ENCODE measurements at regions not wholly inside any gene's neighbourhood (a gene's known extent, or its start where the extent isn't known, plus 50 kb on each side); places are given as distances from the start of the nearest gene placed in this dataset.

DNA sequence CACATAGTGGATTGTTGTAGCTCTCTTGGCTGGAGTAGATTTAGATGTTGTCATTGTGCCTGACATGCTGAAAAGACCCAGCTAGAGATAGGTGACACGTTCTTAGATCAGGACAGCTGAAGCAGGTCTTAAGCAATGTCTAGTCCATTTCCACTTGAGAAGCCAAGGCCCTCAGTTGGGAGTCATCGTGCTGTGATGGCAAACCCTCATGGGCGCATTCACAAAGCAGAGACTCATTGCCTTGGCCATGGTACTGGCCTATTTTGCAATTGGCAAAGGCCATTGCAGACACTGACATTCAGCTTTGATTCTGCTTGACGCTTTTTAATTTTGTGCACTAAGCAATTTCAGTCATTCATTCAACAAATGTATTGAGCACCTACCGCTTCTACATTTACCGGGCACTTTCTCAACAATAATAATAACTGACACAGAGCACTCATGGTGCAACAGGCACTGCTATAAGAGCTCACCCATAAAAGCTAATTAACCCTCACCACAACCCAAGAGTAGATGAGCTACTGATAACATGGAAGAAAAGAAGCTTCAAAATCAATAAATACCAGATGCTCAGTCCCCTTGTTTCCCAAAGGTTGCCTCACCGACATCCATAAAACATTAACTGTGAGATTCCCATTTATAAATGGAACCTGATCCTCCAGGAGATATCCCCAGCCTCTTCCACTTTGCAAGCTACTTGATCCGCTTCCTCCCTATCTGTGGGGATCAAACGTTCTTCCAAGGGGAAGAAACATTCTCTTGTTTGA lies 200.1 kb downstream of the TLE3 start:
- DNase-seq (ENCODE audit: low read depth) = no peak

DNA sequence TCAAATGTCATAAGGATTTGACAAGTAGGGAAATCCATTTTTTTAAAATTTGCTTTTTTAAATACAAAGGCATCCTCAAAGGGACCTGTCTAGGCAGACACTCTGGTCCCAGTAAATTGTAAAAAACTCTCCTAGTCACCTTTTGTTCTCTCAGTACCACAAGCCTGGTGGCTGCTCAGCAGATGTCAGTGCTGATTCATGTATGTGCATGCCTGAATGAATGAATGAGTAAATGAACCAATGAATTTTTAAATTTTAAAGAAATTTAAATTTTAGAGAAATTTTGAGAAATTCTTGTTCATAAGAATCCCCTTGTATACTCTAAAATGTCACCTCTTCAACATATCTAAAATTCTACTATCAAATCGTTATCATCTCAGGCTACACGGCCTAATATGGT lies 199.5 kb downstream of the TLE3 start:
- DNase-seq (ENCODE audit: low read depth) = no peak

DNA sequence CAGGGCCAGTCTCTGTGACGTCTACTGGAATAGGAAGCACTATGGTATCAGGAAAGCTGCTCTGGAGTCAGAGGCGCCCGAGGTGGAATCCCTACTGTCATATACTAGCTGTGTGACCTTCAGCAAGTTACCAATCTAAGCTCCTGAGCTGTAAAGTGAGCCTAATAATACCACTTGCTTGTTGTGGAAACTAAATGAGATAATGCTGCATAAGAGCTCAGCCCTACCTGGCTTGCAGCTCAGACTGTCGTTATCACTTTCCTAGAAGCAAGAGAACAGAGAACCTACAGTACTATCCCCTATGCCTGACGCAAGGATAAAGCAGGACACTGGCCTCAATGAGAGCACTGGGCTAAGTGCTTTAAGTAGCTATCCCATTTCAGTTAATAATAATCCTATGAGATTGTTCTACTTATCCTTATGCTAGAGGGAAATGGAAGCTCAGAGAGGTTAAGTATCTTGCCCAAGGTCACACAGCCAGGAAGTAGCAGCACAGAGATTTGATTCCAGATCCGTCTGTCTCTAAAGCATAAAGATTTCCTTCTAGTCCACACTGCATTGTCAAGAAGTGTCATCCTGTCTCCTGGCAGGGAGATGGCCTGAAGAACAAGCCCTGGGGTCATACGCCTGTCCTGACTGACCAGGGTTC lies 195.2 kb downstream of the TLE3 start:
- DNase-seq (ENCODE audit: low read depth) = no peak

DNA sequence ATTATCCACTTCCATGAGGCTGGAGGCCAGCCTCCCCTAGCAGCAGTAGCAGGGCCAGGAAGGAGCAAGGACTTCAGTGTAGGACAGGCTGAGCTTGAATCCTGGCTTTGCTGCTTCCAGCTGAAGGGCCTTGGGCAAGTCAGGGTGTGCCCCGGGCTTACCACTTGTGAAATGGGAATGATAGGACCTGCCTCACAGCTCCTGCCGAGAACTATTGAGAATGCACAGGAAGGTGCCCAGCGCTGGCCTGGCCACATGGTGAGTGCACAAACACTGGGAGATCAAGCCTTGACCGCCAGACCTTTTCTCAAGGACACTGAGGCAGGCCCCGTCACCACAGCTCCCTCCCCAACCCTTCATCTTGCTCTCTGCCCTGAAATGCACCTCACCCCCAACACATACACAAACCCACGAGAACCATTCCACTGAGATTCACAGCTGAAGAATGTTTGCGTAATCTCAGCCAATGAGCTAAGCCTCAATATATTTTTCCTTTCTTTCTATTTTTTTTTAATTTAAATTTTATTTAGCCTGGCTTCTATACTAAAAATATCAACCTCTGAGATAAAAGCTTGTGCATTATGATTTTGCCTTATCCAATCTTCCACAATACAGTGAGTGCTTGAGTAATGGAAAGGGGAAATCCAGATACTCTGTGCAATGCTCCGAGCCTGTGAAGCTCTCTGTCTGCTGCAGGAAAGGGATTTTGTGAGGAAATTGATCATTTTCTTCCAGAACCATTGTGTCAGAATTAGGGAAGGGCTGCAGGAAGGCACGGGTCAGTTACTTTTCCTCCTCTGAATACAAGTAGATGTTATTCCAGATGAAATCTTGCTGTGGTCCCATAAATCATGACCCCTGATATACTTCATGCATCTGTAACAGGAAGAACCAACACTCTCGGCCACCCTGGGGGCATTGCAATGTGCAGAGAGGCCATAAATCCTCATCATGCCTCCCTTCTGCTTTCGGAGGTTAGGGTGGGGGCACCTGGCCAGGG lies 193.9 kb downstream of the TLE3 start:
- DNase-seq (ENCODE audit: low read depth) = no peak

DNA sequence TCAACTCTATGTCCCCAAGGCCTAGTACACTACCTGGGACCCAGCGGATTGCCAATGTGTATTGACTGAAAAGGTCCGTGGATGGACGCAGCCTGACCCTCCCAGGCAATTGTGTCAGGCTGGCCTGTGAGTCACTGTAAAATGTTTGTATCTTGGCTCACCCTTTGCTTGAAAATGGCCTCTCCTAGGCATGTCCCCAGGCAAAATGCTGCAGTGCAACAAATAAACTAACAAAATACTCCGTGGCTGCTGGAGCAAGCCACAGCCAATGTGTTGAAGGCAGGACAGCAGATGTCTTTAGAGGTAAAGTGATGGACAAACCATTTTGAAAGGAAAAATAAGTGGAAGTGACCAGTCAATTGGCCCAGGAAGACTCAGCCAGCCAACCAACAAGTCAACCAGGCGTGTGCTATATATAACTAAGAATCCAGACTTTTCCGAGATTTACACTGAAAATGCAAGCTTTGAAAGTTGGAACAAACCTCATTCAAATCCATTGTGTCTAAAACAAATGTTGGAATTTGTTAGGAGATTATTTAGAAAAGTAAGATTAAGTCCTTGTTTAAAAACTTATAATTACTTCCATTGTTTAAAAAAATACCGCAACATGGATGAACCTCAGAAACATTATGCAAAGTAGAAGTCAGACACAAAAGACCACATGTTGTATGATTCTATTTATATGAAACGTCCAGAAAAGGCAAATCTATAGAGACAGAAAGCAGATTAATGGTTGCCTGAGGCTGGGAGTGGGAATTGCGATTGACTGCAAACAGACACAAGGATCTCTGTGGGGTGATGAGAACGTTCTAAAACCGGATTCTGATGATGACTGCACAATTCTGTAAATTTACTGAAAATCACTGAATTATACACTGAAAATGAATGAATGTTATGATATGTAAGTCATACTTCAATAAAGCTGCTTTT lies 191.2 kb downstream of the TLE3 start:
- peak; percentile 45 for DNase-seq (ENCODE audit: low read depth)

DNA sequence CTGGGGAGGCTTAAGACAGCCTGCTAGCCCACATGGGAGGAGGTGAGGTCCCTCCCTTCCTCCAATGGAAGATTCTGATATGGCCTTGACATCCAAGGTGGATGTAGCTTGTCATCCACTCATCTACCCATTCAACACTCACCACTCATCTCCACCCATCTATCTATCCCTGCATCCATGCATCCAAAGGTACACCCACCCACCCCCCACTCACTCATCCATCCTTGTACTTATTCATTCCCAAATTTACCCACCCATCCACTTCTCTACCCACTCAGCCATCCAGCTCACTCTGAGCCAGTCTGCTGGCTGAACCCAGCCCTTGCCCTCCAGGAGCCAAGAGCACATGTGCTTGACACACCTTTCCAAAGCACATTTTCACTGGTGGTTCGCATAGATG lies 189.7 kb downstream of the TLE3 start:
- DNase-seq (ENCODE audit: low read depth) = no peak

DNA sequence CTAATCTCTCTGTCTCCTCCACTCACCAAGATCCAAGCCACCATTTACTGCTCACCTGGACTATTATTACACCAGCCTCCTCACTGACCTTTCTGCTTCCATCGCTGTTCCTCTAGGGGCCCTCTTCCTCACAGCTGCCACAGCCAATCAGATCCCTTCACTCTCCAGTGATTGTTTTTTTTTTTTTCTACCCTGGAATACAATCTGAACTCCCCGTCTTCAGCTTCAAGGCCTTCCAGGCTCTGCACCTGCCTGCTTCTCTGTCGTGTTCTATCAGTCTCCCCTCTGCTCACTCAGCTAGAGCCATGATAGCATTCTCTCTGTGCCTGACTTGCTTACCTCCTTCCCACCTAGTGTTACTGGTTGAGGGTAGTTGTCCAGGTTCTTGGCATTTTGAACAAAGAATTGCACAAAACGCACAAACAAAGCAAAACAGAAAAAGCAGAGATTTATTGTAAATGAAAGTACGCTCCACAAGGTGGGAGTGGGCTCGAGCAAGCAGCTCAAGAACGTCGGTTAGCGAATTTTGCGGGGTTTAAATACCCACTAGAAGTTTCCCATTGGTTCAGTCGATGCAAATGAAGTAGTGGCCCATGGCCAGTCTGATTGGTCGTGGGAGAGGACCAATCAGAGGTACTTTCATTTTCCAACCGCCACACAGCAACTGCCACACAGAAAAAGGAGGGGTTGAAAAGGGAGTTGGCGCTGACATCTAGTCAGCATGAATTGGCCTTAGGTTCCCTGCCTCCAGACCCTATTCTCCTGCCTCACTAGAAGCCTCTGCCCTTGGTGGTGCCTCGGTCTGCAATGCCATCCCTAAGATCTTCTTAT lies 188.9 kb downstream of the TLE3 start:
- DNase-seq (ENCODE audit: low read depth) = peak; percentile 6

DNA sequence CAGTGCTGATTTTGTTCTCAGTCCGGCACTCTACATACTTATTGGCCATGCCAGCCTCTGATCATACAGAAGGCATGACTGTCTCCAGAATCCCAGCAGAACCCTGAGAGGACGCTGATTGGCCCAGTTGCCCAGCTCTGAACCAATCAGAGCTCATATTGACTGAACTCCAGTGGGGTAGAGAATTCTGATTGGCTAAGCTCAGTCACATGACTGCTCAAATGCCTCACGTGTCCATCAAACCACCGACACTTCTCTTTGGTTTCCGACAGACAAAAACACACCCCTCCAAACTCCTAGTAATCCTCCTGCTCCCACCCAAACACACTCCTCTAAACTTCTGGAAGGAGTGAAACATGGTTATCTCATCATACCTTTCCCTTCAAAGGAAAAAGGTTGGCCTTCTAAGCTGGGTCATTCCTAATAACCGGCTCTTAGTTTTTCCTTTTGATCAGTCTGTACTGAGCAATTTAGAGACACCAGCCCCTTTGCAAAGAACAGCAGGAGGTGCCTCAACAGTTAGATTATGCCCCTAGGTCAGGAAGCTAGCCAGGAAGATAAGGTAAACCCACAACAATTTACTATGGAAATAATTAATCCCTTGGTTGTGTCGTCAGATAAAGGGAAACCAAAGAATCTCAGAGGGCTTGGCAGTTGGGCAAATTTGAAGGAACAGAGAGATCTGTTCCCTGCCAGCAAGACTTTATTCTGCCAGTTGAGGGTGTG lies 187.8 kb downstream of the TLE3 start:
- no peak for DNase-seq (ENCODE audit: low read depth)

DNA sequence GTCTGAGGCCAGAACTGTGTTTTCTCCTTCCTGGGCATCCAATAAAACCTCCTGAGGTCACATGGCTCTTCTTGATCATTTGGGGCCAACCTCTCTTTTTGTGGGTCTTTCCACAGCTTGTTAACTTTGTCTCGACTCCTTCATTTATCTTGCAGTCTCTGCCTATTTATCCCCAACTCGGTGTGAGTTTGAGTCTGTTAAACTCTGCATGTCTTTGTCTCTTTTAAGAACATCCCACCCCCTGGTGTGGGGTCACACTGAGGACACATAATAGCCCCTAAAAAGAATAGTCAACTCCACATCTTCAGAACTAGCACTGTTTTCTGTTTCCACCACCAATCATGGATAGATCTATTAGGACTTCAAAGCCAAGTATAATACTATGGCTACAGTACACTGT lies 187.2 kb downstream of the TLE3 start:
- no peak for DNase-seq (ENCODE audit: low read depth)

DNA sequence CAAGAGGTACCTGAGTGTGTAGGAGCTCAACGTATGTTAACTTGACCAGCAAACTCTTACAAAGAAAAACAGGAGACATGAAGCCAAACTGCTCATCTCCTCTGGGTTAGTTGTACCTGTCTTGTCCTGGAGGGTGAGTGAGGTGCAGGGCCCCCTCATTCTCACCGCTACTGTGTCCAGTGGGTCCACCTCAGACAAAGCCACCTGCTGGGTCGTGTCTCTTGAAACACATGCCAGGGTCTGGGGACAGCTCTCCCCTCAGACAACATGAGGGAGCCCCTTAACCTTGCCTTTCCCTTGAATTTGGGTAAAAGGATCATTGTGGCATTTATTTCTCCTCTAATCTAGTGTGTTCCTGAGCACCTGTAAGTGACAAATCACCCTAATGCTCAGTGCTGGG lies 185.6 kb downstream of the TLE3 start:
- no peak for DNase-seq (ENCODE audit: low read depth)

DNA sequence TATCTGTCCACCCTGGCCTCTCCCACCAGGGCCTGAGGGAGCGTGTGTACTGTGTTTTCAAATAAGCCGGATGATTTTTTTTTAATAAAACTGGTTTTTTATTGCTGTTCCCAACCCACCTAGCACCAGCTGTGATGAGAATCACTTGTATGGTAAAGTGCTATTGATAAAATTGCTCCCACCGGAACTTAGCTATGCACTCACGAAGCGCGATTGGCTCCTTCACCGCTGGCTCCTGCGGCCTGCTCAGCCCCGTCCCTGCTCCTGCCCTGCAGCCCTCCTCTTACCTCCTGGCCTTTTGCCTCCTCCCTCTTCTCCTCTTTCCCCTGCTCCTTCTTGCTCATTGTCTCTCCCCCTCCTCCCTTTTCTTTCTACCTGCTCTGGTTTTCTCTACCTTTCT lies 183.7 kb downstream of the TLE3 start:
- no peak for DNase-seq (ENCODE audit: low read depth)

DNA sequence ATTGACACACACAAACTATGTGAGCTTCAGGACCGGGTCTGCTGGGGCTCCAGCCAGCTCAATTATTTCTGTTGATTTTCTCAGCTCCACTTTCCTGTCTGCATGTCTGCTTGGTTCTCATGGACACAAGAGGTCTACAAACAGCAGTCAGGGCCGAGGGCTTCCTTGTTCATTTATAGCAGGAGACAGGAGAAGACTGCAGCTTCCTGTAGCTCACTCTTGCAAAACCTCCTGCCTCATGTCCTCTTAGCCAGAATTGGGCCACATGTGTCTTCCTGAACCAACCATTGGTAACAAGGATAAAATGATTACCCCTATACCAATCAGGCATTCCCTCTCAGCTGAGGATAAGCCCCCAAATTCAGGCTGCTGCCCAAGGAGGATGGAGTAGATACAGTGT lies 182.8 kb downstream of the TLE3 start:
- DNase-seq (ENCODE audit: low read depth) = no peak

DNA sequence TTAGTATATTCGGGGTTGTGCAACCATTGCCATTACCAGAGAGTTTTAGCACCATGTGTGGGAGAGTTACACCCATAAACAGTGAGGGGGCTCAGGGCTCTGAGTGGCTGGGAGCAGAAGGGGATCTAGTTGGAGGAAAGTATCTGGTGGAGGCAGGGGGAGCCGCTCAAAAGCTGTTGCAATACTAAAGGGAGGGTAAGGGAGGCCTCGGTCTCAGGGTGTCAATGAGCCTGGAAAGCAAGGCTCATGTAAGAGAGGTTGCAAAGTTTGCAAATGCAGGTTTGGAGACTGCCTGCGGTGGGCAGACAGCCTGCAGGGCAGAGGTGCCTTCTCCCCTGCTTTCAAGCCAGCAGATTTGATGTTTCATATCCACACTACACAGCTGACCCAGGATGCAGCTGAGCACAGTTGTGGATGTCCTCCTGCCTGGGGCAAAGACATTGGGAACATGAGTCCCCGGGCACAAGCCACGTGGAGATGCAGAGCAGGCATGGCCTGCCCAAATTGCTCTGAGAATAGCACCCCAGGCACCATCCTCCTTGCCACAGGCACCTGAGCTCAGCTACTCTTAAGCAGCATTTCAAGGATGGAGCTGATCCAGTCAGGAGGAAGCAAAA lies 181.4 kb downstream of the TLE3 start:
- no peak for DNase-seq (ENCODE audit: low read depth)

DNA sequence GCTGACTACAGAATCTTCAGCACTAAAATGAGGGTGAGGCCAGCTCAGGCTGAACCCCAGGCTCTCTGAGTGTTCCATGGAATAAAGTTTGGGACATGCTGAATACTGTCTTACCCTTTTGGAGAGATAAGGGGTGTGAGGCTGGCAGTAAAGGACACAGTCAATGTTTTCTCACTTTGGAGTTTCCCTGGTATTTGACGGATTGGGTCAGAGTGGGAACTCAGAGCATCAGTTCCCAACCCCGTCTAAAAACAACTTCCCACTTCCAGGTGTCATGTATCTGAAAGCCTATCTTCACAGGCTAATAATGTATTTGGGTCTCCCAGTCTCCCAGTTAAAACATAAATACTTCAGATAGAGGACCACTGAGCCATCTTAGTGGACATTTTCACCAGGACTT lies 180.7 kb downstream of the TLE3 start:
- no peak for DNase-seq (ENCODE audit: low read depth)

DNA sequence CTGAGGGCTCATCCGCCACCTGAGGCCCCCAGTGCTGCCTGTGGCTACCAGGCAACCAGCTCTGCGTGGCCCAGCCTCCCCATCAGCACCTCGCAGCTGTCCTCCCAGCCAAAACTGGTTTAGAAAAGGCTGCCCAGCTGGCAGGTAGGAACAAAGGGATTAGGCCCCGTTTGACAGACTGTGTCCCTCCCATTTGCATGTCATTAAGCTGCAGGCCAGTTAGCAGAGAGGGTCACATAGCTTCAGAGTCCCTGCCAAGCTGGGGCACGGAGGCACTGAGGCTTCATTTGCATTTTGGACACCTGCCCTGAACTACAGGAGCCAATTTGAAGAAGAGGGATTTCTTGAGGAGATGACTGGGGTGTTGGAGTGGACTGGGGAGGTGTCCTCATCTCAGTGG lies 177.9 kb downstream of the TLE3 start:
- no peak for DNase-seq (ENCODE audit: low read depth)

DNA sequence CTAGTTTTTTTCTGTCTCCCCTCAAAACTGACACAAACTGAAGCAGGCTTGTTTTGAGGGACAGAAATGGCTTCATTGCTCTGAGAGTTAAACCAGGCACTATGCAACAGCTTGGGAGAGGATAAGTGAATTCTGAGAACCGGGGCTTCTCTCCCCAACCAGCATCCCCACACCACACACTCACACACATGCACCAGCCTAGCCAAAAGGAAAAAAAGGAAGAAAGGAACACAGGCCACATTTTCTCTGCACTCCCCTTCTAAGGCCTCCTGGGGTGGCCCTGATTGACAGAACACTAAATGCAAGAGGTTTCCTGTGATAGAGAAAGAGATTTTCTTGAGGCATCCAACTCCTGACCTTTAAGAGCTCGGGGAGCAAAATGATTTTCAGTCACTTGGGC lies 177.5 kb downstream of the TLE3 start:
- DNase-seq (ENCODE audit: low read depth) = no peak

DNA sequence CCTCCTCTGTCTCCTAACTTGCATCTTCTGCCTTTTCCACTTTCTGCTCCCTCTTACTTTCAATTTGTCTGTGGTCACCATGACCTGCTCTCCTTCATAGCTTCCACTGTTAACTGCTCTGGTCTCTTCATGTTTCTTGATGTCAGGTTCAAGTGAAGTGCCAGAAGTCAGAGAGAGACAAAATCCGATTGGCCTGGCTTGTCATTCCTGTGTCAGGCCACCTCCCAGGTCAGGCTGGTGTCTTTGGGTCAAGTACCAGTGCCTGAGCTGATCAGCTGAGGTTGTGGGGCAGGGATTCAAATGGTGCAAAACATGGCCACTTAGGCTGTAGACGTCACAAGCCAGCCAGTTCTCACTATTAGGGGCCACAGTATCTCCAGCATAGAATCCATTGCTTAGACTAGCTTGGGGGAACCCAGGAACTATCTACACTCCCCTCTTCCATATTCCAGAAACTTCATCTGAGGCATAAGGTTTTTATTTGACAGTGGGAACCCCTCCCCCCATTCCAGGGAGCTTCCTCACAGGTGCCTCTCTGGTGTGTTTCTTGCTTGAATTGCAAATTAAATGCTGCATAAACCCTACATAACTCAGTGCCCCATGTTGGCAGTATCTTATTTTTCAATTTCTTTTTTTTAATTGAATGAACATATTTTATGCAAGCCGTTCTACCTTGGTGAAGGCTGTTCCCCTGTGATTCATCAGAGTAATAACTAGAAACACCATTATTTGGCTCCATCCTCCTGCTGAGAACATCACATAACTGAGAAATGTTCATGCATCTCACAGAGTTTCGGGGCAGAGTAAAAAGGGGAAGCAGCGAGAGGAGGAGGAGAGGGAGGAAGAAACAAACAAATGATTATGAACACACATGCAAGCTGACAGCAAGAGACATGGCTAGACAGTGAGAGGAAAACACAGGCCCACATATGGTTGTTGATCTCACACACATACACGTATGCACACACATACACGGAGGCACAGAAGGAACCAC lies 175.8 kb downstream of the TLE3 start:
- DNase-seq (ENCODE audit: low read depth) = no peak

DNA sequence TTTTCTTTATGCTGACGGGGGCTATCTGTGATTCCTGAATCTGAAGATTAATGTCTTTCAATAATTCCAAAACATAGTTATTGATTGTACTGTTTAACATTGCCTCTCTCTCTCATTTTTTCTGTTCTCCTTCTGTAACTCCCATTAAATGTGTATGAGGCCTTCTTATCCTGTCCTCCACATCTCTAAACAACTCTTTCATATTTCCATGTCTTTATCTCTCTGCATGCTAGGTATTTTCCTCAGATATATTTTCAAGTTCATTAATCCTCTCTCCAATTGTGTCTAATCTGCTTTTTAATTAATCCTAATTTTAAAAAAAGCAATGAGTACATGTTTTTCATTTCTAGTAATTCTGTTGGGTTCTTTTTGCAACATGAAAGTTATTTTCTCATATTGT lies 173.2 kb downstream of the TLE3 start:
- no peak for DNase-seq (ENCODE audit: low read depth)
